B cell (primary cell): ENCODE measurements at regions not wholly inside any gene's neighbourhood (a gene's known extent, or its start where the extent isn't known, plus 50 kb on each side); places are given as distances from the start of the nearest gene placed in this dataset.

Experiments
- ATAC-seq: fragments of 200-7000 bp; cut with Tn5 transposase; one replicate; pipeline ENCODE4 v1.10.0; 2021; ENCODE audit warnings: low read depth, mild to moderate bottlenecking, moderate number of reproducible peaks, moderate library complexity
- CTCF ChIA-PET: fragments of 350-600 bp; sonication (Branson Sonifier 250); formaldehyde crosslinking; loops from one replicate; lab custom pipeline; 2021; ENCODE audit warnings: antibody characterized with exemption, inconsistent platforms; lab: Charles Lee
- POLR2A ChIA-PET: fragments of 350-600 bp; sonication (Branson Sonifier 250); formaldehyde crosslinking; loops from one replicate; lab custom pipeline; 2021; ENCODE audit warnings: antibody characterized with exemption; lab: Charles Lee
- DNase-seq: peaks from one replicate; pipeline ENCODE4 v3.0.0; 2013
- H2AFZ ChIP-seq: 2 replicates; pipeline ENCODE4 v1.6.1; 2012; ENCODE audit warnings: mild to moderate bottlenecking, low read depth, low read length; ENCODE audit not compliant: insufficient read depth, poor library complexity, severe bottlenecking
- H3K27ac ChIP-seq, 2 donors: 1 replicate in 1 of 2; 2 replicates in 1 of 2; pipeline ENCODE4 v1.5.1; 2012 to 2013; ENCODE audit warnings: low read length in 2 of 2, mild to moderate bottlenecking in 2 of 2, moderate library complexity in 1 of 2
- H3K27me3 ChIP-seq, 4 experiments: fragments of 200-600 bp in 1 of 4; sonication (generic) in 1 of 4; replicated peaks in 1 of 4; 1 replicate in 2 of 4; 2 replicates in 2 of 4; pipeline versions ENCODE4 v1.6.1 to v1.7.0; 2013 to 2016; ENCODE audit warnings: low read length in 3 of 4, mild to moderate bottlenecking in 2 of 4, mixed read lengths in 1 of 4, moderate library complexity in 1 of 4; ENCODE audit not compliant: insufficient read depth in 4 of 4, control insufficient read depth in 3 of 4; ENCODE audit errors: control extremely low read depth in 1 of 4
- H3K36me3 ChIP-seq, 2 experiments: replicated peaks in 1 of 2; 1 replicate in 1 of 2; 2 replicates in 1 of 2; pipeline versions ENCODE4 v1.6.1 to v1.7.1; 2013; ENCODE audit warnings: low read length in 1 of 2; ENCODE audit not compliant: insufficient read depth in 2 of 2, control insufficient read depth in 1 of 2; ENCODE audit errors: control extremely low read depth in 1 of 2, extremely low read depth in 1 of 2
- H3K4me1 ChIP-seq, 2 donors: fragments of 200-600 bp in 1 of 2; sonication (generic) in 1 of 2; 1 replicate in 1 of 2; 2 replicates in 1 of 2; pipeline versions ENCODE4 v1.5.1 to v1.6.1; 2013 to 2017; ENCODE audit warnings: low read length in 2 of 2; ENCODE audit not compliant: control insufficient read depth in 2 of 2, insufficient read depth in 2 of 2
- H3K4me2 ChIP-seq: replicated peaks from 2 replicates; pipeline ENCODE3; 2012; ENCODE audit warnings: mild to moderate bottlenecking, low read depth, low read length; ENCODE audit not compliant: poor library complexity, severe bottlenecking
- H3K4me3 ChIP-seq, 5 experiments: fragments of 200-600 bp in 1 of 5; sonication (generic) in 1 of 5; 1 replicate in 3 of 5; 2 replicates in 2 of 5; pipeline versions ENCODE4 v1.5.1 to v1.7.0; 2011 to 2016; ENCODE audit warnings: low read length in 4 of 5, mild to moderate bottlenecking in 4 of 5, low read depth in 2 of 5, control low read depth in 1 of 5, moderate library complexity in 1 of 5; ENCODE audit not compliant: insufficient read depth in 1 of 5; ENCODE audit errors: control extremely low read depth in 1 of 5, extremely low read depth in 1 of 5
- H3K79me2 ChIP-seq: fragments of 200-600 bp; sonication (generic); one replicate; pipeline ENCODE4 v1.6.0; 2016; ENCODE audit warnings: low read length; ENCODE audit not compliant: control insufficient read depth, insufficient read depth
- H3K9ac ChIP-seq: fragments of 200-600 bp; sonication (generic); 2 replicates; pipeline ENCODE4 v1.6.1; 2017; ENCODE audit warnings: mild to moderate bottlenecking, low read length, moderate library complexity
- H3K9me3 ChIP-seq, 3 donors: one replicate each; pipeline versions ENCODE4 v1.6.1 to v1.7.1; 2013; ENCODE audit warnings: low read length in 2 of 3; ENCODE audit not compliant: control insufficient read depth in 2 of 3, insufficient read depth in 1 of 3; ENCODE audit errors: control extremely low read depth in 1 of 3
- H4K20me1 ChIP-seq: 2 replicates; pipeline ENCODE4 v1.6.0; 2012; ENCODE audit warnings: mild to moderate bottlenecking, low read length; ENCODE audit not compliant: insufficient read depth, control insufficient read depth, poor library complexity, severe bottlenecking
- H3K27ac Mint-ChIP-seq: one replicate; pipeline ENCODE4 v1.8.0; 2021; ENCODE audit warnings: mixed read lengths
- H3K27me3 Mint-ChIP-seq: one replicate; pipeline ENCODE4 v1.8.0; 2021; ENCODE audit warnings: mixed read lengths
- H3K4me1 Mint-ChIP-seq: one replicate; pipeline ENCODE4 v1.8.0; 2021; ENCODE audit warnings: mixed read lengths
- H3K4me3 Mint-ChIP-seq: one replicate; pipeline ENCODE4 v1.8.0; 2021; ENCODE audit warnings: mixed read lengths
- H3K9me3 Mint-ChIP-seq: one replicate; pipeline ENCODE4 v1.8.0; 2022; ENCODE audit warnings: mixed read lengths; ENCODE audit not compliant: insufficient read depth
- EZH2 ChIP-seq: IDR thresholded peaks from 2 replicates; pipeline ENCODE4 v1.6.1; 2012; ENCODE audit warnings: borderline replicate concordance, low read depth, mild to moderate bottlenecking, moderate library complexity, low read length; ENCODE audit not compliant: insufficient read depth, poor library complexity, severe bottlenecking
- WGBS: methylation state at CpG from one replicate; pipeline ENCODE4 v1.1.5; 2013; ENCODE audit warnings: missing lambda C conversion rate; ENCODE audit not compliant: insufficient coverage; 5-methylcytosine and 5-hydroxymethylcytosine counted together
- intact Hi-C: fragments of 100-400 bp; cut with micrococcal nuclease; formaldehyde crosslinking; loops from one replicate; pipeline ENCODE4 v1.10.0; 2022
- TF ChIP-seq, protein P1 (sequence below): fragments of 200-600 bp; IDR thresholded peaks from one replicate; pipeline ENCODE4 v1.8.0; 2022; ENCODE audit warnings: antibody characterized with exemption, mild to moderate bottlenecking

DNA sequence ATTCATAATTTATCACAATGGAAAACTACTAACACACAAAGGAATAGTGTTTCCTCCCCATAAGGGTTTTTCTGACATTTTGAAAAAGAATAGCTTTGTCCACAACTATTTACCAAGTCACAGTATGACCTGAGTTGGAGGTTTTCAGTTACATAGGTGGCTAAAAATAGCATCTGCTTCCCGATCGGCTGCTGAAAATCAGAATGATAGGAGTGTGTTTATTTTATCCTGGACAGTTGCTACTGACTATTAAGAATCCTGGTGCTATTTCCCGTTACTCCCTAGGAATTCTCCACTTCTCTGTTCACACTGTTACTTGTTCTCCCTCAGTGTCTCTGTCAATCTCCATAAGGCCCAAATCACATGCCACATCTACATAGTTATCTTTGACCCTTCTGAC, 353.9 kb upstream of the RARB start:
- WGBS, result 100% methylated on average over 1 of the region's 3 CpGs
- Histone ChIP-seq H4K20me1 (no peaks in the 10 kb centered on the region), H3K9ac (no peak overlapping the region), H3K79me2 (no peaks in the 10 kb centered on the region), H3K4me3 (no peak overlapping the region), H3K9me3 (peaks cover 0 to 1% (median 0%) of the 10 kb centered on the region in 3 donors), H2AFZ (no peak overlapping the region), H3K27me3 (no peaks in the 10 kb centered on the region), H3K36me3 (no peaks in the 10 kb centered on the region), H3K27ac (no peak overlapping the region), H3K4me2 (no peak overlapping the region), H3K4me1 (no peaks in the 10 kb centered on the region)
- CTCF ChIA-PET, result no interaction called here
- H3K4me3 Mint-ChIP-seq, result no peak overlapping the region
- H3K27ac Mint-ChIP-seq, result no peak overlapping the region
- ATAC-seq, result no peak
- intact Hi-C loops, result no loop called here
- H3K27me3 Mint-ChIP-seq, result no peaks in the 10 kb centered on the region
- POLR2A ChIA-PET, result no interaction called here
- DNase-seq, result no peak
- peaks cover 2% of the 10 kb centered on the region for H3K9me3 Mint-ChIP-seq
- no peaks in the 10 kb centered on the region for H3K4me1 Mint-ChIP-seq
- TF ChIP-seq EZH2, result no peak

DNA sequence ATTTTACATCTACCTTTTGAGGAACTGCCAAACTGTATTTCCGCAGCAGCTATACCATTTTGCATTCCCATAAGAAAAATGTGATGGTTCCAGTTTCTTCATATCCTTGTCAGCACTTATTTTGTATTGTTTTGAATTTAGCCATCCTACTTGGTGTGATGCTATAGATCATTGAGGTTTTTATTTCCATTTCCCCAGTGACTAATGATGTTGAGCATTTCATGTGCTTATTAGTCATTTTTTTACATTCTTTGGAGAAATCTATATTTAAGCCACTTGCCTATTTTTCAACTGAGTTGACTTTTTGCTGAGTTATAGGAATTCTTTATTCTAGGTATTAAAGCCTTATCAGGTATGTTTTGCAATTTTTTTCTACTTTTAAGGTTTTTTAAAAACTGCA, 347.6 kb upstream of the RARB start:
- Mint-ChIP-seq H3K27me3 (no peaks in the 10 kb centered on the region), H3K9me3 (no peaks in the 10 kb centered on the region), H3K27ac (no peak overlapping the region), H3K4me3 (no peak overlapping the region), H3K4me1 (no peaks in the 10 kb centered on the region)
- ChIA-PET CTCF (no interaction called here), POLR2A (no interaction called here)
- Histone ChIP-seq H3K4me2 (no peak overlapping the region), H3K79me2 (no peaks in the 10 kb centered on the region), H3K9me3 (no peaks in the 10 kb centered on the region), H3K4me3 (no peak overlapping the region), H4K20me1 (no peaks in the 10 kb centered on the region), H3K9ac (no peak overlapping the region), H3K36me3 (no peaks in the 10 kb centered on the region), H3K27me3 (no peaks in the 10 kb centered on the region), H3K27ac (no peak overlapping the region), H3K4me1 (no peaks in the 10 kb centered on the region), H2AFZ (no peak overlapping the region)
- no CpG with 5 or more reads among the region's 1 CpG for WGBS
- DNase-seq (no peak), ATAC-seq (no peak)
- TF ChIP-seq EZH2, result no peak
- TF ChIP-seq, protein P1, sequence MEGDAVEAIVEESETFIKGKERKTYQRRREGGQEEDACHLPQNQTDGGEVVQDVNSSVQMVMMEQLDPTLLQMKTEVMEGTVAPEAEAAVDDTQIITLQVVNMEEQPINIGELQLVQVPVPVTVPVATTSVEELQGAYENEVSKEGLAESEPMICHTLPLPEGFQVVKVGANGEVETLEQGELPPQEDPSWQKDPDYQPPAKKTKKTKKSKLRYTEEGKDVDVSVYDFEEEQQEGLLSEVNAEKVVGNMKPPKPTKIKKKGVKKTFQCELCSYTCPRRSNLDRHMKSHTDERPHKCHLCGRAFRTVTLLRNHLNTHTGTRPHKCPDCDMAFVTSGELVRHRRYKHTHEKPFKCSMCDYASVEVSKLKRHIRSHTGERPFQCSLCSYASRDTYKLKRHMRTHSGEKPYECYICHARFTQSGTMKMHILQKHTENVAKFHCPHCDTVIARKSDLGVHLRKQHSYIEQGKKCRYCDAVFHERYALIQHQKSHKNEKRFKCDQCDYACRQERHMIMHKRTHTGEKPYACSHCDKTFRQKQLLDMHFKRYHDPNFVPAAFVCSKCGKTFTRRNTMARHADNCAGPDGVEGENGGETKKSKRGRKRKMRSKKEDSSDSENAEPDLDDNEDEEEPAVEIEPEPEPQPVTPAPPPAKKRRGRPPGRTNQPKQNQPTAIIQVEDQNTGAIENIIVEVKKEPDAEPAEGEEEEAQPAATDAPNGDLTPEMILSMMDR, result no peak
- intact Hi-C loops, result no loop called here
